ENCODE measurements at regions not wholly inside any gene's neighbourhood (a gene's known extent, or its start where the extent isn't known, plus 50 kb on each side); places are given as distances from the start of the nearest gene placed in this dataset.
"Not testable (repeated sequence)": the region's sequence is repeated elsewhere in the genome, so short reads cannot be mapped to it uniquely, and the experiment has no call there.

- peaks cover 6% of the 10 kb centered on the region for H3K9me3 Mint-ChIP-seq
- no peaks in the 10 kb centered on the region for H3K4me1 Mint-ChIP-seq
- H3K27me3 Mint-ChIP-seq = no peaks in the 10 kb centered on the region
- no peak for ATAC-seq (ENCODE audit: low read depth)
- H3K36me3 Mint-ChIP-seq = no peaks in the 10 kb centered on the region
- H3K4me3 Mint-ChIP-seq = no peak overlapping the region
- no peak overlapping the region for H3K27ac Mint-ChIP-seq
- POLR2A ChIA-PET = no interaction called here
- DNase-seq = no peak
Observed at GRCh38 chr2:33913071-33913616, 314.0 kb upstream of the FAM98A start.

GRCh38 chr2:33911327-33911726 is 312.2 kb upstream of the FAM98A start:
- Mint-ChIP-seq H3K4me1 (no peaks in the 10 kb centered on the region), H3K9me3 (peaks cover 6% of the 10 kb centered on the region), H3K36me3 (no peaks in the 10 kb centered on the region), H3K27me3 (no peaks in the 10 kb centered on the region), H3K27ac (no peak overlapping the region), H3K4me3 (no peak overlapping the region)
- POLR2A ChIA-PET = no interaction called here
- DNase-seq = no peak
- no peak for ATAC-seq (ENCODE audit: low read depth)

GRCh38 chr2:33909945-33910695 is 311.0 kb upstream of the FAM98A start:
- Mint-ChIP-seq H3K36me3 (no peaks in the 10 kb centered on the region), H3K4me3 (no peak overlapping the region), H3K4me1 (no peaks in the 10 kb centered on the region), H3K9me3 (peaks cover 6% of the 10 kb centered on the region), H3K27me3 (no peaks in the 10 kb centered on the region), H3K27ac (no peak overlapping the region)
- POLR2A ChIA-PET = no interaction called here
- DNase-seq = no peak
- no peak for ATAC-seq (ENCODE audit: low read depth)

- H3K9me3 Mint-ChIP-seq = peaks cover 5% of the 10 kb centered on the region
- POLR2A ChIA-PET = no interaction called here
- no peak for ATAC-seq (ENCODE audit: low read depth)
- no peaks in the 10 kb centered on the region for H3K36me3 Mint-ChIP-seq
- H3K4me3 Mint-ChIP-seq = no peak overlapping the region
- DNase-seq = no peak
- no peaks in the 10 kb centered on the region for H3K27me3 Mint-ChIP-seq
- H3K27ac Mint-ChIP-seq = no peak overlapping the region
- no peaks in the 10 kb centered on the region for H3K4me1 Mint-ChIP-seq
Observed at GRCh38 chr2:33907866-33908265, 308.8 kb upstream of the FAM98A start.

- DNase-seq; POLR2A ChIA-PET; H3K36me3 Mint-ChIP-seq; H3K27me3 Mint-ChIP-seq; H3K27ac Mint-ChIP-seq; H3K9me3 Mint-ChIP-seq; H3K4me1 Mint-ChIP-seq; ATAC-seq (ENCODE audit: low read depth); H3K4me3 Mint-ChIP-seq: not testable (repeated sequence)
Observed at GRCh38 chr2:33906129-33906528, 307.0 kb upstream of the FAM98A start.

GRCh38 chr2:33904801-33905200 is 305.7 kb upstream of the FAM98A start:
- POLR2A ChIA-PET = no interaction called here

GRCh38 chr2:33903701-33904100 is 304.6 kb upstream of the FAM98A start:
- ATAC-seq (ENCODE audit: low read depth) (no peak), DNase-seq (no peak)
- H3K9me3 Mint-ChIP-seq = peaks cover 2% of the 10 kb centered on the region
- POLR2A ChIA-PET = no interaction called here
- no peaks in the 10 kb centered on the region for H3K27me3 Mint-ChIP-seq
- no peaks in the 10 kb centered on the region for H3K4me1 Mint-ChIP-seq
- no peak overlapping the region for H3K27ac Mint-ChIP-seq
- no peak overlapping the region for H3K4me3 Mint-ChIP-seq
- no peaks in the 10 kb centered on the region for H3K36me3 Mint-ChIP-seq

More at GRCh38 chr2:33904801-33905200, 305.7 kb upstream of the FAM98A start:
- ATAC-seq (ENCODE audit: low read depth) (no peak), DNase-seq (no peak)
- Mint-ChIP-seq H3K27me3 (no peaks in the 10 kb centered on the region), H3K27ac (no peak overlapping the region), H3K36me3 (no peaks in the 10 kb centered on the region), H3K4me1 (no peaks in the 10 kb centered on the region), H3K4me3 (no peak overlapping the region), H3K9me3 (peaks cover 2% of the 10 kb centered on the region)

- ATAC-seq (ENCODE audit: low read depth) (no peak), DNase-seq (no peak)
- POLR2A ChIA-PET = no interaction called here
- no peaks in the 10 kb centered on the region for H3K27me3 Mint-ChIP-seq
- H3K4me3 Mint-ChIP-seq = no peak overlapping the region
- peaks cover 2% of the 10 kb centered on the region for H3K9me3 Mint-ChIP-seq
- H3K27ac Mint-ChIP-seq = no peak overlapping the region
- no peaks in the 10 kb centered on the region for H3K36me3 Mint-ChIP-seq
- no peaks in the 10 kb centered on the region for H3K4me1 Mint-ChIP-seq
Observed at GRCh38 chr2:33903215-33903614, 304.1 kb upstream of the FAM98A start.

GRCh38 chr2:33900610-33901009 is 301.5 kb upstream of the FAM98A start:
- no peaks in the 10 kb centered on the region for H3K4me1 Mint-ChIP-seq
- no peak for ATAC-seq (ENCODE audit: low read depth)
- POLR2A ChIA-PET = no interaction called here

GRCh38 chr2:33897741-33898140 is 298.6 kb upstream of the FAM98A start:
- POLR2A ChIA-PET = no interaction called here
- ATAC-seq (ENCODE audit: low read depth) (no peak), DNase-seq (no peak)
- H3K27ac Mint-ChIP-seq = no peak overlapping the region
- no peaks in the 10 kb centered on the region for H3K9me3 Mint-ChIP-seq
- no peaks in the 10 kb centered on the region for H3K4me1 Mint-ChIP-seq
- no peaks in the 10 kb centered on the region for H3K27me3 Mint-ChIP-seq
- H3K36me3 Mint-ChIP-seq = no peaks in the 10 kb centered on the region
- no peak overlapping the region for H3K4me3 Mint-ChIP-seq

More at GRCh38 chr2:33900610-33901009, 301.5 kb upstream of the FAM98A start:
- Mint-ChIP-seq H3K36me3 (no peaks in the 10 kb centered on the region), H3K27me3 (no peaks in the 10 kb centered on the region), H3K9me3 (peaks cover 2% of the 10 kb centered on the region), H3K4me3 (no peak overlapping the region), H3K27ac (no peak overlapping the region)
- no peak for DNase-seq

GRCh38 chr2:33893824-33894223 is 294.7 kb upstream of the FAM98A start:
- no peaks in the 10 kb centered on the region for H3K27me3 Mint-ChIP-seq
- no peak overlapping the region for H3K4me3 Mint-ChIP-seq
- POLR2A ChIA-PET = no interaction called here
- no peak overlapping the region for H3K27ac Mint-ChIP-seq
- no peaks in the 10 kb centered on the region for H3K36me3 Mint-ChIP-seq
- ATAC-seq (ENCODE audit: low read depth) (no peak), DNase-seq (no peak)
- H3K9me3 Mint-ChIP-seq = no peaks in the 10 kb centered on the region
- no peaks in the 10 kb centered on the region for H3K4me1 Mint-ChIP-seq

- H3K27ac Mint-ChIP-seq = no peak overlapping the region
- no peaks in the 10 kb centered on the region for H3K4me1 Mint-ChIP-seq
- POLR2A ChIA-PET = no interaction called here
- ATAC-seq (ENCODE audit: low read depth) (no peak), DNase-seq (no peak)
- no peaks in the 10 kb centered on the region for H3K9me3 Mint-ChIP-seq
- H3K27me3 Mint-ChIP-seq = no peaks in the 10 kb centered on the region
- H3K4me3 Mint-ChIP-seq = no peak overlapping the region
- H3K36me3 Mint-ChIP-seq = no peaks in the 10 kb centered on the region
Observed at GRCh38 chr2:33891616-33892015, 292.5 kb upstream of the FAM98A start.

- Mint-ChIP-seq H3K4me1 (no peaks in the 10 kb centered on the region), H3K4me3 (no peak overlapping the region), H3K36me3 (no peaks in the 10 kb centered on the region), H3K27me3 (no peaks in the 10 kb centered on the region), H3K9me3 (no peaks in the 10 kb centered on the region), H3K27ac (no peak overlapping the region)
- DNase-seq (no peak), ATAC-seq (ENCODE audit: low read depth) (no peak)
- POLR2A ChIA-PET = no interaction called here
Observed at GRCh38 chr2:33890686-33891085, 291.6 kb upstream of the FAM98A start.

GRCh38 chr2:33877348-33878016 is 278.4 kb upstream of the FAM98A start:
- Mint-ChIP-seq H3K27me3 (no peaks in the 10 kb centered on the region), H3K36me3 (no peaks in the 10 kb centered on the region), H3K9me3 (peaks cover 3% of the 10 kb centered on the region), H3K4me1 (no peaks in the 10 kb centered on the region), H3K27ac (no peak overlapping the region), H3K4me3 (no peak overlapping the region)
- no peak for DNase-seq
- no peak for ATAC-seq (ENCODE audit: low read depth)
- POLR2A ChIA-PET = no interaction called here

Measured in activated naive CD8-positive, alpha-beta T cell treated with anti-CD3 and anti-CD28 coated beads, Interleukin-2, amount 10 ng/mL, durations not matched to agents 7 days and 5 days (primary cell).